ENCODE measurements at regions not wholly inside any gene's neighbourhood (a gene's known extent, or its start where the extent isn't known, plus 50 kb on each side); places are given as distances from the start of the nearest gene placed in this dataset.

- Histone ChIP-seq H3K9ac (ENCODE audit: low read depth, low read length) (no peak overlapping the region), H3K36me3 (ENCODE audit: insufficient read depth, low read length) (no peaks in the 10 kb centered on the region), H3K27ac (ENCODE audit: low read depth, low read length) (no peak overlapping the region), H3K4me3 (ENCODE audit: low read length) (no peak overlapping the region), H3K27me3 (ENCODE audit: insufficient read depth, low read length) (no peaks in the 10 kb centered on the region), H3K9me3 (ENCODE audit: insufficient read depth, low read depth, low read length) (no peaks in the 10 kb centered on the region), H3K4me1 (ENCODE audit: insufficient read depth, low read length) (no peaks in the 10 kb centered on the region)
- WGBS = 91% methylated on average over 1 of the region's 1 CpG
These were observed 201.3 kb upstream of the GALNT5 start for GRCh38 chr2:157056200-157056676.

DNA sequence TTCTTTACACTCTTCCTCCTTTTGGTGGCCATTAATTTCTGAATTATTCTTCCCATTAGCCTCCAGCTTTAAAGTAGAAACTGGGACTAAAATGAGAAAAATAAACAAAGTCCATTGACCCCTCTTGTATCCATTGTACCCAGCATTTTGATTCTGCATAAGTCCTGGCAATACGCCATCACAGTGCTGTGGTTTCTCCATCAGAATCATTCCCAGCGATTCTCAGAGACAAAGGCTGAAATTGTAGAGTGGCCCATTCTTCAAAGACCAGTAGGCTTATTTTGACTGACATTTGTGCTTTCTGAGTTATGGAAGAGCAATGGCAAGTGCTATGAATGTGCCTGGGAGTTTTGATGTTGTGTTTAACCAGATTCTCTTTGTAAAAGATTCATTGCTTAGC, 199.3 kb upstream of the GALNT5 start:
- Histone ChIP-seq H3K27ac (ENCODE audit: low read depth, low read length) (no peak overlapping the region), H3K4me1 (ENCODE audit: insufficient read depth, low read length) (no peaks in the 10 kb centered on the region), H3K9ac (ENCODE audit: low read depth, low read length) (no peak overlapping the region), H3K27me3 (ENCODE audit: insufficient read depth, low read length) (no peaks in the 10 kb centered on the region), H3K9me3 (ENCODE audit: insufficient read depth, low read depth, low read length) (no peaks in the 10 kb centered on the region), H3K36me3 (ENCODE audit: insufficient read depth, low read length) (no peaks in the 10 kb centered on the region), H3K4me3 (ENCODE audit: low read length) (no peak overlapping the region)
- 96% methylated on average over 2 of the region's 2 CpGs for WGBS

DNA sequence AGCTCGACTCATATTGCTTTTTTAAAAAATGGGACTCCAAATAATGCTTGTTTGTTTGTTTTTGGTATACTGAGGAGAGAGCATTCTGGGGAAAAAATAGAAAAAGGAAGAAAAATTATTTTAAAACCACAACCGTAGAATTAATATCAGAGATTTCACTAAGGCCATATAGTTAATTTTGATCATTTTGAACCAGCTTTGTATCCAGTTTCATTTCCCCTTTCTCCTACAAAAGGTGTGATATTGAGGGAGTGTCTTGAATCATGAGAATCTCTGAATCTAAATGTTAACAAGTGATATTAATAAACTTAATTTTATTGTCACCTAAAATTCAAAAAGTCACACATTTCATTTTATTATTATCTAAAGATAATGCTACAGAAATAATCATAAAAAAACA, 198.5 kb upstream of the GALNT5 start:
- no peak overlapping the region for H3K4me3 ChIP-seq (ENCODE audit: low read length)
- no peaks in the 10 kb centered on the region for H3K9me3 ChIP-seq (ENCODE audit: insufficient read depth, low read depth, low read length)
- H3K4me1 ChIP-seq (ENCODE audit: insufficient read depth, low read length) = no peaks in the 10 kb centered on the region
- 100% methylated on average over 1 of the region's 2 CpGs for WGBS
- H3K27ac ChIP-seq (ENCODE audit: low read depth, low read length) = no peak overlapping the region
- no peak overlapping the region for H3K9ac ChIP-seq (ENCODE audit: low read depth, low read length)
- no peaks in the 10 kb centered on the region for H3K36me3 ChIP-seq (ENCODE audit: insufficient read depth, low read length)
- H3K27me3 ChIP-seq (ENCODE audit: insufficient read depth, low read length) = no peaks in the 10 kb centered on the region

- Histone ChIP-seq H3K9me3 (ENCODE audit: insufficient read depth, low read depth, low read length) (no peaks in the 10 kb centered on the region), H3K9ac (ENCODE audit: low read depth, low read length) (no peak overlapping the region), H3K4me1 (ENCODE audit: insufficient read depth, low read length) (no peaks in the 10 kb centered on the region), H3K27me3 (ENCODE audit: insufficient read depth, low read length) (no peaks in the 10 kb centered on the region), H3K36me3 (ENCODE audit: insufficient read depth, low read length) (no peaks in the 10 kb centered on the region), H3K4me3 (ENCODE audit: low read length) (no peak overlapping the region), H3K27ac (ENCODE audit: low read depth, low read length) (no peak overlapping the region)
- WGBS = 98% methylated on average over 2 of the region's 2 CpGs
These were observed 195.7 kb upstream of the GALNT5 start for GRCh38 chr2:157061799-157062198.

- H3K36me3 ChIP-seq (ENCODE audit: insufficient read depth, low read length) = no peaks in the 10 kb centered on the region
- H3K27me3 ChIP-seq (ENCODE audit: insufficient read depth, low read length) = no peaks in the 10 kb centered on the region
- WGBS = 96% methylated on average over 2 of the region's 2 CpGs
- H3K9me3 ChIP-seq (ENCODE audit: insufficient read depth, low read depth, low read length) = no peaks in the 10 kb centered on the region
- H3K4me1 ChIP-seq (ENCODE audit: insufficient read depth, low read length) = no peaks in the 10 kb centered on the region
- H3K27ac ChIP-seq (ENCODE audit: low read depth, low read length) = no peak overlapping the region
- no peak overlapping the region for H3K4me3 ChIP-seq (ENCODE audit: low read length)
- H3K9ac ChIP-seq (ENCODE audit: low read depth, low read length) = no peak overlapping the region
These were observed 189.9 kb upstream of the GALNT5 start for GRCh38 chr2:157067562-157067961.

GRCh38 chr2:157068237-157068636, 189.3 kb upstream of the GALNT5 start:
- Histone ChIP-seq H3K36me3 (ENCODE audit: insufficient read depth, low read length) (no peaks in the 10 kb centered on the region), H3K4me3 (ENCODE audit: low read length) (no peak overlapping the region), H3K27ac (ENCODE audit: low read depth, low read length) (no peak overlapping the region), H3K9ac (ENCODE audit: low read depth, low read length) (no peak overlapping the region), H3K27me3 (ENCODE audit: insufficient read depth, low read length) (no peaks in the 10 kb centered on the region), H3K9me3 (ENCODE audit: insufficient read depth, low read depth, low read length) (no peaks in the 10 kb centered on the region), H3K4me1 (ENCODE audit: insufficient read depth, low read length) (no peaks in the 10 kb centered on the region)
- no CpG with 5 or more reads among the region's 1 CpG for WGBS

- H3K9me3 ChIP-seq (ENCODE audit: insufficient read depth, low read depth, low read length) = no peaks in the 10 kb centered on the region
- no peaks in the 10 kb centered on the region for H3K27me3 ChIP-seq (ENCODE audit: insufficient read depth, low read length)
- no peak overlapping the region for H3K4me3 ChIP-seq (ENCODE audit: low read length)
- H3K36me3 ChIP-seq (ENCODE audit: insufficient read depth, low read length) = no peaks in the 10 kb centered on the region
- H3K27ac ChIP-seq (ENCODE audit: low read depth, low read length) = no peak overlapping the region
- no peaks in the 10 kb centered on the region for H3K4me1 ChIP-seq (ENCODE audit: insufficient read depth, low read length)
- no peak overlapping the region for H3K9ac ChIP-seq (ENCODE audit: low read depth, low read length)
- 92% methylated on average over 2 of the region's 2 CpGs for WGBS
These were observed 181.6 kb upstream of the GALNT5 start for GRCh38 chr2:157075924-157076323.

- H3K27me3 ChIP-seq (ENCODE audit: insufficient read depth, low read length) = no peaks in the 10 kb centered on the region
- no peaks in the 10 kb centered on the region for H3K4me1 ChIP-seq (ENCODE audit: insufficient read depth, low read length)
- H3K9me3 ChIP-seq (ENCODE audit: insufficient read depth, low read depth, low read length) = no peaks in the 10 kb centered on the region
- no peak overlapping the region for H3K9ac ChIP-seq (ENCODE audit: low read depth, low read length)
- no peak overlapping the region for H3K27ac ChIP-seq (ENCODE audit: low read depth, low read length)
- H3K36me3 ChIP-seq (ENCODE audit: insufficient read depth, low read length) = no peaks in the 10 kb centered on the region
- WGBS = 96% methylated on average over 2 of the region's 3 CpGs
- H3K4me3 ChIP-seq (ENCODE audit: low read length) = no peak overlapping the region
These were observed 180.9 kb upstream of the GALNT5 start for GRCh38 chr2:157076526-157077161.

GRCh38 chr2:157077753-157078350, 179.7 kb upstream of the GALNT5 start:
- no peaks in the 10 kb centered on the region for H3K36me3 ChIP-seq (ENCODE audit: insufficient read depth, low read length)
- no peak overlapping the region for H3K9ac ChIP-seq (ENCODE audit: low read depth, low read length)
- peaks cover 5% of the 10 kb centered on the region for H3K4me1 ChIP-seq (ENCODE audit: insufficient read depth, low read length)
- H3K27me3 ChIP-seq (ENCODE audit: insufficient read depth, low read length) = no peaks in the 10 kb centered on the region
- H3K4me3 ChIP-seq (ENCODE audit: low read length) = no peak overlapping the region
- H3K27ac ChIP-seq (ENCODE audit: low read depth, low read length) = no peak overlapping the region
- no peaks in the 10 kb centered on the region for H3K9me3 ChIP-seq (ENCODE audit: insufficient read depth, low read depth, low read length)

DNA sequence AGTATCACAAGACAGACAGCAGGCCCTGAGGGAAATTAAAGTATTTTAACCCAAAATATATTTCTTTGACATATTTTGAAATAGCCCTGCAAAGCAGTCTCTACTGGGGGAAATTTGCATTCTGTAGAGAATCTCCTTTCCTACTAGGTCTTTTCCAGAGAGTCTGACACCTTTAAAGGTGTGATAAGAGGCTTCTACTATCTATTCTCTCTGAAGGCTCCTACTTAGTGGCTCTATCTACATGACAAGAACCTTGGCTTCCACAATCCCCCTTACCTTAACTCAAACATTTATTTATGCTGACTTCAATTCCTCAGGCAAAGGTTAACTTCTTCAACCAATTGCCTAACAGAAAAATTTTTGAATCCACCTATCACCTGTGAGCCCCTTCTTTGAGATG, 174.6 kb upstream of the GALNT5 start:
- Histone ChIP-seq H3K4me3 (ENCODE audit: low read length) (no peak overlapping the region), H3K9ac (ENCODE audit: low read depth, low read length) (no peak overlapping the region), H3K27me3 (ENCODE audit: insufficient read depth, low read length) (no peaks in the 10 kb centered on the region), H3K4me1 (ENCODE audit: insufficient read depth, low read length) (peaks cover 8% of the 10 kb centered on the region), H3K27ac (ENCODE audit: low read depth, low read length) (no peak overlapping the region), H3K9me3 (ENCODE audit: insufficient read depth, low read depth, low read length) (no peaks in the 10 kb centered on the region), H3K36me3 (ENCODE audit: insufficient read depth, low read length) (no peaks in the 10 kb centered on the region)

DNA sequence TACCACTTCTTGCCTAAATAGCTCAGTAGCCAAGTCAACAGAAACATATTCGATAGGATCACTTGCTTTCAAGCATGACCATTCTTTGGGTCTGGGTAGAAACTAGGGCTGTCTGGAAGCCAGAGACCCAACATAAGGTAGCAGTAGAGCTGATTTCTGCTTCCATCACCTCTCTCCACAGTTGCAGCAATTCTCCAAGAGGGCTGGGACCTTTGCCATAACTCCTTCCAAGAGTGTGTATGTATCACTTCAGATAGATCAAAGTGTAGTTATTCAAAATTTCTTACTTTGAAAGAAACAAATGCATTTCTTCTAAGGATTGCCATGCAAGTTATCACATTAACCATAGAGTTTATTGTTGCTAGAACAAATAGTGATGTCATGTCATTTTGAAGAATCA, 172.0 kb upstream of the GALNT5 start:
- Histone ChIP-seq H3K4me1 (ENCODE audit: insufficient read depth, low read length) (peaks cover 8% of the 10 kb centered on the region), H3K9ac (ENCODE audit: low read depth, low read length) (no peak overlapping the region), H3K27ac (ENCODE audit: low read depth, low read length) (no peak overlapping the region), H3K27me3 (ENCODE audit: insufficient read depth, low read length) (no peaks in the 10 kb centered on the region), H3K36me3 (ENCODE audit: insufficient read depth, low read length) (no peaks in the 10 kb centered on the region), H3K4me3 (ENCODE audit: low read length) (no peak overlapping the region), H3K9me3 (ENCODE audit: insufficient read depth, low read depth, low read length) (no peaks in the 10 kb centered on the region)
- WGBS = 100% methylated on average over 1 of the region's 1 CpG

All from HUES64 (cell line).